ENCODE measurements at regions not wholly inside any gene's neighbourhood (a gene's known extent, or its start where the extent isn't known, plus 50 kb on each side); places are given as distances from the start of the nearest gene placed in this dataset.

DNA sequence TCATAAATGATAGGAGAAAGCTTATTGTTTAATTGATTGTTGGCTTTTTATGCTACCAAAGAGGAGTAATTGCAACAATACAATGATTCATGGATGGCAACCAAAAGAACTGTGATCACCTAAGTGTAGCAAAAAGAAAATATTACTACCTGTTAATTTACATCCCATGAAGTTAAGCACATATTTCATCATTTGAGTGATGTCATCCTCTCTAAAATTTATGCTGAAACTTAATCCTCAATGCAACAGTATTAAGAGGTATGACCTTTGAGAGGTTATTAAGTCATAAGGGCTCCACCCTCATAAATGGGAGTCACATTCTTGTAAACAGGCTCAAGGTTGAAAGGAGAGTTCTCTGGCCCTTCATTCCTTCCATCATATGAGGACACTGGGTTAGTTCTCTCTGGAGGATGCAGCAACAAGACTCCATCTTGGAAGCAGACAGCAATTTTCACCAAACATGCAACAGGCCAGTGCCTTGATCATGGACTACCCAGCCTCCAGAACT lies 190.6 kb upstream of the GRIK2 start:
- no peak overlapping the region for H4K8ac ChIP-seq (ENCODE audit: low read depth, low read length)
- no peak overlapping the region for H2AK5ac ChIP-seq (ENCODE audit: low read length)
- no peak overlapping the region for H3K4ac ChIP-seq (ENCODE audit: low read depth, low read length)
- H3K36me3 ChIP-seq (ENCODE audit: control insufficient read depth, insufficient read depth, low read length): no peaks in the 10 kb centered on the region
- no peak overlapping the region for H2BK5ac ChIP-seq (ENCODE audit: low read length)
- no peak overlapping the region for H2BK15ac ChIP-seq (replicated peaks; ENCODE audit: low read depth)
- no peak overlapping the region for H3K56ac ChIP-seq (ENCODE audit: low read length)
- no peak overlapping the region for H3K27ac ChIP-seq (ENCODE audit: low read depth, low read length)
- H3K18ac ChIP-seq (ENCODE audit: low read length): no peak overlapping the region
- no peak overlapping the region for H4K5ac ChIP-seq (ENCODE audit: low read length)
- no peak overlapping the region for H3K23ac ChIP-seq (ENCODE audit: low read length)
- H2BK120ac ChIP-seq (ENCODE audit: low read depth, low read length): no peak overlapping the region
- no peaks in the 10 kb centered on the region for H3K27me3 ChIP-seq (ENCODE audit: insufficient read depth, low read length, poor library complexity)
- H3K4me2 ChIP-seq (ENCODE audit: low read length): no peak overlapping the region
- no peaks in the 10 kb centered on the region for H3K4me1 ChIP-seq (ENCODE audit: control insufficient read depth, low read depth, low read length)
- H3K4me3 ChIP-seq (ENCODE audit: low read length): no peak overlapping the region
- H3K79me2 ChIP-seq (ENCODE audit: control insufficient read depth, insufficient read depth, low read length): no peaks in the 10 kb centered on the region
- no peak overlapping the region for H3K9ac ChIP-seq (ENCODE audit: low read length)
- no peak for DNase-seq
- H3K79me1 ChIP-seq (ENCODE audit: low read length): no peaks in the 10 kb centered on the region

DNA sequence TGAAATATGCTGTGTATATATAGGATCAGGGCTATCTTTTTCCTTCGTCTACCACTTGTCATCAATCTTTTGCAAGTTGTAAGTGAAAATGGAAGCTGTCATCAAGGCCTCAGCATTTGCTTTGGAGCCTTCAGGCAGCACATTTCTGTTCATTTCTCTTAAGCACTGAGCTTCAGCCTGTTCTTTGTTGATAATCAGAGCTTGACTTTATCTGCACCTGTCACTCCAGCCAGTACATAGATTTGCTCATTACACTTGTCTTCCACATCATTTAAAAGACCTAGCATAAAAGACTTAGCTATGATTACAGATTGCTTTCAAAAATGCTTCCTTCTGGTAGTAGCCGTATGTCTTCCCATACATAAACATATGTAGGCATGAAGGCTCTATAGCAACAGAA lies 189.8 kb upstream of the GRIK2 start:
- H3K27ac ChIP-seq (ENCODE audit: low read depth, low read length): no peak overlapping the region
- H3K79me2 ChIP-seq (ENCODE audit: control insufficient read depth, insufficient read depth, low read length): no peaks in the 10 kb centered on the region
- H3K18ac ChIP-seq (ENCODE audit: low read length): no peak overlapping the region
- no peak overlapping the region for H3K23ac ChIP-seq (ENCODE audit: low read length)
- no CpG with 5 or more reads among the region's 2 CpGs for WGBS (ENCODE audit: extremely low coverage, insufficient coverage, low lambda C conversion rate)
- no peak overlapping the region for H3K4me2 ChIP-seq (ENCODE audit: low read length)
- H3K4me3 ChIP-seq (ENCODE audit: low read length): no peak overlapping the region
- H3K56ac ChIP-seq (ENCODE audit: low read length): no peak overlapping the region
- H3K79me1 ChIP-seq (ENCODE audit: low read length): no peaks in the 10 kb centered on the region
- no peak overlapping the region for H4K8ac ChIP-seq (ENCODE audit: low read depth, low read length)
- H2BK5ac ChIP-seq (ENCODE audit: low read length): no peak overlapping the region
- H3K4ac ChIP-seq (ENCODE audit: low read depth, low read length): no peak overlapping the region
- H3K9ac ChIP-seq (ENCODE audit: low read length): no peak overlapping the region
- DNase-seq: no peak
- H3K27me3 ChIP-seq (ENCODE audit: insufficient read depth, low read length, poor library complexity): no peaks in the 10 kb centered on the region
- H2BK120ac ChIP-seq (ENCODE audit: low read depth, low read length): no peak overlapping the region
- no peak overlapping the region for H2BK15ac ChIP-seq (replicated peaks; ENCODE audit: low read depth)
- no peaks in the 10 kb centered on the region for H3K4me1 ChIP-seq (ENCODE audit: control insufficient read depth, low read depth, low read length)
- no peak overlapping the region for H4K5ac ChIP-seq (ENCODE audit: low read length)
- H3K36me3 ChIP-seq (ENCODE audit: control insufficient read depth, insufficient read depth, low read length): no peaks in the 10 kb centered on the region
- H2AK5ac ChIP-seq (ENCODE audit: low read length): no peak overlapping the region

DNA sequence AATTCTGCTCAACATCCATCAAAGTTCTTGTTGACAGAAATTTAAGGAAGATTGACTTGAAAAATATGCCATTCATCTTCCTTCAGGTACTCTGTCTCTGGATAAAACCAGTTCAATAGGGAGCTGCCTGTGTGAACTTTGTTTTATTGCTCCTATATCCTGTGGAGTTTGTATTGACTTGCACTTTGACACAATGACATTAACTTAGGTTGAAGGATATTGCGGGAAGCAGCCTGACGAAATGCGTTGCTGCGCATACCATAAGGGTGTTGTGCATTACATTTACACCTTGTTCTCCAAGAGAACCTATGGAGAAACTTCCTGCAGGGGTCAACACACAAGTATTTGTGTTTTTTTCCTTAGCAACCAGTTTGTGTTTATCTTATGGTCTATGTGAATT lies 185.4 kb upstream of the GRIK2 start:
- WGBS (ENCODE audit: extremely low coverage, insufficient coverage, low lambda C conversion rate): no CpG with 5 or more reads among the region's 4 CpGs
- H3K56ac ChIP-seq (ENCODE audit: low read length): no peak overlapping the region
- peak; percentile 85 for DNase-seq
- H3K79me1 ChIP-seq (ENCODE audit: low read length): no peaks in the 10 kb centered on the region
- H3K18ac ChIP-seq (ENCODE audit: low read length): no peak overlapping the region
- H3K4ac ChIP-seq (ENCODE audit: low read depth, low read length): no peak overlapping the region
- no peak overlapping the region for H3K4me3 ChIP-seq (ENCODE audit: low read length)
- no peak overlapping the region for H3K9ac ChIP-seq (ENCODE audit: low read length)
- no peak overlapping the region for H4K8ac ChIP-seq (ENCODE audit: low read depth, low read length)
- H3K27ac ChIP-seq (ENCODE audit: low read depth, low read length): no peak overlapping the region
- no peak overlapping the region for H4K5ac ChIP-seq (ENCODE audit: low read length)
- H2BK5ac ChIP-seq (ENCODE audit: low read length): no peak overlapping the region
- H3K4me1 ChIP-seq (ENCODE audit: control insufficient read depth, low read depth, low read length): no peaks in the 10 kb centered on the region
- H3K79me2 ChIP-seq (ENCODE audit: control insufficient read depth, insufficient read depth, low read length): no peaks in the 10 kb centered on the region
- H2BK120ac ChIP-seq (ENCODE audit: low read depth, low read length): no peak overlapping the region
- H2AK5ac ChIP-seq (ENCODE audit: low read length): no peak overlapping the region
- H2BK15ac ChIP-seq (replicated peaks; ENCODE audit: low read depth): no peak overlapping the region
- no peak overlapping the region for H3K4me2 ChIP-seq (ENCODE audit: low read length)
- no peaks in the 10 kb centered on the region for H3K36me3 ChIP-seq (ENCODE audit: control insufficient read depth, insufficient read depth, low read length)
- H3K23ac ChIP-seq (ENCODE audit: low read length): no peak overlapping the region
- H3K27me3 ChIP-seq (ENCODE audit: insufficient read depth, low read length, poor library complexity): no peaks in the 10 kb centered on the region

DNA sequence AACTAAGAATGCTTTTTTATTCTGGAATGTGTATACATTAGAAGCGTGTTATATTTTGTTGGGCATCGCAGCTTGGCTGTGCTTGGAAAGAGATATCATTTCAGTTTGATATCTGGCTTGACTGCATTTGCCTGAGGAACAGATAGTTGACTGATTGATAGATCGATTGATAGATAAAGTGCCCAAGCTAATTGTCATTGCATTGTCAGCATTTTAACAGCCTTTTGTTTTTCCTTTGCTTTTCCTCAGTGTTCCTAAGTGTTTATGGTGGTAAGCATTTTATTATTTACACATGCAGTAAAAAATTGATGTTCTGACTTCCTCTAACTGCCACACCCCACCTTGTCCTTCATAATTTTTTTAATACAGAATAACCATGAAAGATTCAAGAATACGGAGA lies 180.9 kb upstream of the GRIK2 start:
- H2BK120ac ChIP-seq (ENCODE audit: low read depth, low read length): no peak overlapping the region
- H3K79me2 ChIP-seq (ENCODE audit: control insufficient read depth, insufficient read depth, low read length): no peaks in the 10 kb centered on the region
- H3K36me3 ChIP-seq (ENCODE audit: control insufficient read depth, insufficient read depth, low read length): no peaks in the 10 kb centered on the region
- no peak overlapping the region for H4K5ac ChIP-seq (ENCODE audit: low read length)
- H3K23ac ChIP-seq (ENCODE audit: low read length): no peak overlapping the region
- H3K27ac ChIP-seq (ENCODE audit: low read depth, low read length): no peak overlapping the region
- no peak overlapping the region for H3K18ac ChIP-seq (ENCODE audit: low read length)
- H3K4me3 ChIP-seq (ENCODE audit: low read length): no peak overlapping the region
- no peak overlapping the region for H2AK5ac ChIP-seq (ENCODE audit: low read length)
- no peak overlapping the region for H3K4me2 ChIP-seq (ENCODE audit: low read length)
- H3K4ac ChIP-seq (ENCODE audit: low read depth, low read length): no peak overlapping the region
- no peak overlapping the region for H2BK15ac ChIP-seq (replicated peaks; ENCODE audit: low read depth)
- H2BK5ac ChIP-seq (ENCODE audit: low read length): no peak overlapping the region
- H3K79me1 ChIP-seq (ENCODE audit: low read length): no peaks in the 10 kb centered on the region
- DNase-seq: no peak
- WGBS (ENCODE audit: extremely low coverage, insufficient coverage, low lambda C conversion rate): no CpG with 5 or more reads among the region's 4 CpGs
- H3K56ac ChIP-seq (ENCODE audit: low read length): no peak overlapping the region
- no peak overlapping the region for H3K9ac ChIP-seq (ENCODE audit: low read length)
- H4K8ac ChIP-seq (ENCODE audit: low read depth, low read length): no peak overlapping the region
- H3K4me1 ChIP-seq (ENCODE audit: control insufficient read depth, low read depth, low read length): no peaks in the 10 kb centered on the region
- H3K27me3 ChIP-seq (ENCODE audit: insufficient read depth, low read length, poor library complexity): no peaks in the 10 kb centered on the region

DNA sequence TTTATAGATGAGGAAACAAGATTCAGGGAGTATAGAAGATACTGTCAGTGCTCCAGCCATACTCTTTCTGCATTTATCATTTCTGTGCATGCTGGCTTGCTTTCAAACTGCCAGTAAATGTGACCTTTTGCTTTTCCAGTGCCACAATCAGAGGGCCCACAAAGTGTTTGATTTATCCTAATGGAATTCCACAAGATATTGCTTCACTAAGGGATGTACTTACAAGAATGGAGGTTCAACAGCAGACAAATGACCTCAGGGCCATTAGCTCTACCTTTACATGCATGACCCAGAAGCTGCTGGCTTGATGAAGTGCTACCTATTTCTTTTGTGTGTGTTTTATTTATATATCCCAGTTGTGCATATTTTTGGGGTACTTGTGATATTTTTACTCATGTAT lies 171.5 kb upstream of the GRIK2 start:
- Histone ChIP-seq H2AK5ac (ENCODE audit: low read length) (no peak overlapping the region), H3K9ac (ENCODE audit: low read length) (no peak overlapping the region), H3K4me1 (ENCODE audit: control insufficient read depth, low read depth, low read length) (no peaks in the 10 kb centered on the region), H3K4me2 (ENCODE audit: low read length) (no peak overlapping the region), H4K8ac (ENCODE audit: low read depth, low read length) (no peak overlapping the region), H3K4ac (ENCODE audit: low read depth, low read length) (no peak overlapping the region), H3K79me2 (ENCODE audit: control insufficient read depth, insufficient read depth, low read length) (no peaks in the 10 kb centered on the region), H3K18ac (ENCODE audit: low read length) (no peak overlapping the region), H2BK120ac (ENCODE audit: low read depth, low read length) (no peak overlapping the region), H4K5ac (ENCODE audit: low read length) (no peak overlapping the region), H3K27ac (ENCODE audit: low read depth, low read length) (no peak overlapping the region), H3K23ac (ENCODE audit: low read length) (no peak overlapping the region), H2BK5ac (ENCODE audit: low read length) (no peak overlapping the region), H3K4me3 (ENCODE audit: low read length) (no peak overlapping the region), H3K56ac (ENCODE audit: low read length) (no peak overlapping the region), H3K79me1 (ENCODE audit: low read length) (no peaks in the 10 kb centered on the region), H3K36me3 (ENCODE audit: control insufficient read depth, insufficient read depth, low read length) (no peaks in the 10 kb centered on the region), H3K27me3 (ENCODE audit: insufficient read depth, low read length, poor library complexity) (no peaks in the 10 kb centered on the region), H2BK15ac (replicated peaks; ENCODE audit: low read depth) (no peak overlapping the region)
- DNase-seq: no peak

DNA sequence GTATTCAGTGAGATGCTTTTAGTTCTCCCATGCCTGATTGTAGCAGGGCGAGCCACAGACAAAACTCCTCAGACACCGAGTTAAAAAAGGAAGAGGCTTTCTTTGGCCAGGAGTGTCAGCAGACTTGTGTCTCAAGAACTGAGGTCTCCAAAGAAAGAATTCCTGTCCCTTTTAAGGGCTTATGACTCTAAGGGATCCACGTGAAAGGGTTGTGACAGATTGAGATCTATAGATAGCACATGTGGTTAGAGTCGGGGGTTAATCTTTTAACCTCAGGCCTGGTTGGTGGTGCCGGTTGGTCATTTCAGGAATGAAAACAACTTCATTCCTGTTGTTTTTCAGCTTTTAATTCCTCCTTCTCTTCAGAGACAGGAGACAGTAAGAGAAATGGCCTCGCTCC lies 168.8 kb upstream of the GRIK2 start:
- no peak overlapping the region for H2BK120ac ChIP-seq (ENCODE audit: low read depth, low read length)
- H3K36me3 ChIP-seq (ENCODE audit: control insufficient read depth, insufficient read depth, low read length): no peaks in the 10 kb centered on the region
- no peak overlapping the region for H3K56ac ChIP-seq (ENCODE audit: low read length)
- H4K5ac ChIP-seq (ENCODE audit: low read length): no peak overlapping the region
- no peak overlapping the region for H3K18ac ChIP-seq (ENCODE audit: low read length)
- H3K9ac ChIP-seq (ENCODE audit: low read length): no peak overlapping the region
- no peaks in the 10 kb centered on the region for H3K79me1 ChIP-seq (ENCODE audit: low read length)
- H3K4me3 ChIP-seq (ENCODE audit: low read length): no peak overlapping the region
- no peak overlapping the region for H2AK5ac ChIP-seq (ENCODE audit: low read length)
- H3K4me1 ChIP-seq (ENCODE audit: control insufficient read depth, low read depth, low read length): no peaks in the 10 kb centered on the region
- H3K23ac ChIP-seq (ENCODE audit: low read length): no peak overlapping the region
- no peaks in the 10 kb centered on the region for H3K27me3 ChIP-seq (ENCODE audit: insufficient read depth, low read length, poor library complexity)
- no peaks in the 10 kb centered on the region for H3K79me2 ChIP-seq (ENCODE audit: control insufficient read depth, insufficient read depth, low read length)
- H2BK5ac ChIP-seq (ENCODE audit: low read length): no peak overlapping the region
- no peak overlapping the region for H3K27ac ChIP-seq (ENCODE audit: low read depth, low read length)
- no peak overlapping the region for H4K8ac ChIP-seq (ENCODE audit: low read depth, low read length)
- no CpG with 5 or more reads among the region's 6 CpGs for WGBS (ENCODE audit: extremely low coverage, insufficient coverage, low lambda C conversion rate)
- no peak overlapping the region for H3K4me2 ChIP-seq (ENCODE audit: low read length)
- H3K4ac ChIP-seq (ENCODE audit: low read depth, low read length): no peak overlapping the region
- no peak overlapping the region for H2BK15ac ChIP-seq (replicated peaks; ENCODE audit: low read depth)
- DNase-seq: no peak
